GM10266 (cell line): ENCODE measurements at regions not wholly inside any gene's neighbourhood (a gene's known extent, or its start where the extent isn't known, plus 50 kb on each side); places are given as distances from the start of the nearest gene placed in this dataset.

Experiments used
- DNase-seq: peaks from one replicate; pipeline ENCODE4 v3.0.0; 2012; ENCODE audit errors: extremely low spot score
- TF ChIP-seq, protein P1 (sequence below): IDR thresholded peaks from 2 replicates; pipeline ENCODE4 v1.5.1; 2012; ENCODE audit warnings: mild to moderate bottlenecking, low read depth; ENCODE audit not compliant: control insufficient read depth, insufficient read depth; ENCODE audit errors: missing control alignments

DNA sequence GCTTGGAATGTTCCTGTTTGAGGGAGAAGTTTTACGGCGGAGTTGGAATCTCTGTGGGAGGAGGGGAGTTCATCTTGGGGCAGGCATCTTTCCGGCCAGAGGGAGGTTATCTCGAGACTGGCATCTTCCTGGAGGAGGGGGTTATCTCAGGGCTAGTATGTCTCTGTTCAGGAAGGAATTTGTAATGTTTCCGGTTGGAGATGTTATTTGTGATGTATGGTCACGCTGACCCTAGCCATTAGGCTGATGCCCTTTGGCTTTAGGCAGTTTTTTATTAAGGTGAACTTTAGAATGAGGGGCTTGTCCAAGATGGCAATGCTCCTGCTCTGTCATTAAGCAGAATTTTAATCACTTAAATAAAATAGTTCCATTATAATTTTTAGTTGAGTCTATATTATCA, 449.7 kb downstream of the PCDH10 start:
- TF ChIP-seq, protein P1, sequence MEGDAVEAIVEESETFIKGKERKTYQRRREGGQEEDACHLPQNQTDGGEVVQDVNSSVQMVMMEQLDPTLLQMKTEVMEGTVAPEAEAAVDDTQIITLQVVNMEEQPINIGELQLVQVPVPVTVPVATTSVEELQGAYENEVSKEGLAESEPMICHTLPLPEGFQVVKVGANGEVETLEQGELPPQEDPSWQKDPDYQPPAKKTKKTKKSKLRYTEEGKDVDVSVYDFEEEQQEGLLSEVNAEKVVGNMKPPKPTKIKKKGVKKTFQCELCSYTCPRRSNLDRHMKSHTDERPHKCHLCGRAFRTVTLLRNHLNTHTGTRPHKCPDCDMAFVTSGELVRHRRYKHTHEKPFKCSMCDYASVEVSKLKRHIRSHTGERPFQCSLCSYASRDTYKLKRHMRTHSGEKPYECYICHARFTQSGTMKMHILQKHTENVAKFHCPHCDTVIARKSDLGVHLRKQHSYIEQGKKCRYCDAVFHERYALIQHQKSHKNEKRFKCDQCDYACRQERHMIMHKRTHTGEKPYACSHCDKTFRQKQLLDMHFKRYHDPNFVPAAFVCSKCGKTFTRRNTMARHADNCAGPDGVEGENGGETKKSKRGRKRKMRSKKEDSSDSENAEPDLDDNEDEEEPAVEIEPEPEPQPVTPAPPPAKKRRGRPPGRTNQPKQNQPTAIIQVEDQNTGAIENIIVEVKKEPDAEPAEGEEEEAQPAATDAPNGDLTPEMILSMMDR: no peak

GRCh38 chr4:133597251-133597650, 448.2 kb downstream of the PCDH10 start:
- DNase-seq: no peak

More for the DNA sequence above, 449.7 kb downstream of the PCDH10 start:
- no peak for DNase-seq

DNA sequence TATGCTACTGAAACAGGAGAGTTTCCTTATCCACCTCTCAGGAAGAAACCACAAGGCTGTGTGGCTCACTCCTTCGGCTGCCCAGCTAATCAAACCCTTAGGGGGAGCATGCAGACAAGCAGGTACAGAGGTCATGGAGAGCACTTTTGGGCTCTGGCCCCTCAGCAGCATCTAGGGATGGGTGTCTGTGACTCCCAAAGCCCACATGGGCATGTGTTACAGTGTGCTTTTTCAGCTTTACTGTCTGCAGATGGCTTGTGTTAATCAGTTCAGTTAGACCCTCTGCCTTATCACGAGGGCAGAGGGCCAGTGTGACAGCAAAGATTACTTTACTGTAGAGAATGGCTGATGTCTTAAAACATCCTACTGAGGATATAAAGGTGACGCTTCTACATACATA, 447.4 kb downstream of the PCDH10 start:
- no peak for DNase-seq
- TF ChIP-seq, protein P1: no peak

More at GRCh38 chr4:133597251-133597650, 448.2 kb downstream of the PCDH10 start:
- TF ChIP-seq, protein P1: no peak

DNA sequence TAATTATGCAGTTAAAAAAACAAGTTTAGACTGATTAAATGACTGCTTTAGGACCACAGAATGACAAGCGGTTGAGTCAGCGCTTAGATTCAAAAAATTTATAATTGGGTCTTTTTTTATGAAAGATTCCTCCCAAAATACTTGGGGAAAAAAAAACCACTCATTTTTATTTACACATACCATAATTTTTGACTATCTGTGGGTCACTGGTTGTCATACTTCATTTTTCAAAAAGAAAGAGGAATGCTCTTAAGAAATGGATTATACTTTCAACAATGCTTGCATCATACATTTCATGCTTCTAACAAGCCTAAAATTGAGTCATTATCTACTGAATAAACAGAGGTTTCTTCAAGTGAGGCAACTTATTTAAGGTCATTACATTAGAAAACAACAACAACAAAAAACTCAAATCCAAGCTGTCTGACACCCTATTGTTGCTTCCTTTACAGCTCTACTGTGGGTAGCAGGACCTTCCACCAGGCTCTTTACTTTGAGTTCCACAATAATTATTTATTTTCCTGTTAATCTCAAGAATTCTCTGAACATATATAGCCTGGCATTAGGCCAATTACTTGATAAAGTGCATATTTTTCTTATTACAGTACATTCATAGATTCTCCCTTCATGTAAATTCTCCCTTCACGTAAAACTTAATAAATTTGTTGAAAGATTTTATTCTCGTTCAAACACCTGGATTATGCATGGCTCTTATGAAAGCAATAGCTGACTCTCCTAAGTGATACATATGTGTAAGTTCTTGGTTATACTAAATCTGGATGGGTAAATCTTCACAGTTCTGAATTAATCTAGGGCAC, 445.5 kb downstream of the PCDH10 start:
- TF ChIP-seq, protein P1: no peak
- no peak for DNase-seq

DNA sequence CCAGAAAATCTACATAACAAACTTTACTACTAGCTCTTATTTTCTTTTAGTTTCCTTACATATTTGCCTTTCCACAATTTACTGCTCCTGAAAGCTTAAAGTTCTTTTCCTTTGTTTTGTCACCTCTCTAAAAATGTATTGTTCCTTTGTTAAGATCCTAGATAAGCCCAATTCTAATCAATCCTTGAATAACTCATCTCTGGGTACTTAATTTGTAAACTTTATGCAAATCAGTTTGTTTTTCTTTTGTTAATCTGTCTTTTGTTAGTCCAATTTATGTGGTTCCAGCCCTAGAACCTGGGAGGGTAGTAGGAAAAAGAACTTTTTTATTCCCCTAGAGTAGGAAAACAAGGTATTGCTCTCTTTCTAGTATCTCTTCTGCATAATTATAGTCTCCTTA, 444.7 kb downstream of the PCDH10 start:
- no peak for DNase-seq
- TF ChIP-seq, protein P1: no peak

DNA sequence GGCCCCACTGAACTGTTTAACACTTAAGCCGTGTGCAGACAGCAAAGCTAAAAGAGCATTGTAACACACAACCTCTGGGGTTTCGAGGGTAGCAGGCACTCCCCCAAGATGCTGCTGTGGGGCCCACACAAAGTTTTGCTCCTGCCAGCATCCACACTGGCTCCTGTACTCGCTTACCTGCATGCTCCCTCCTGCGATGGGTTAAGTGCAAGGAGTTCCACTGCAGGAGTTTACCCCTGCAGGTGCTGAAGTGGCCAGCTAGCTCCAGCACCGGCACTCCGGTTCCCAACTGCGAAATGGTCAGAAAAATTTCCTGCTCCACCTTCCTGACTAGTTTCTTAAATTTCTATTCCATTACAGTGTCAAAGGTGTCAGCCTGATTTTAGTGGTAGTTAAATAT, 443.5 kb downstream of the PCDH10 start:
- DNase-seq: no peak
- TF ChIP-seq, protein P1: no peak

DNA sequence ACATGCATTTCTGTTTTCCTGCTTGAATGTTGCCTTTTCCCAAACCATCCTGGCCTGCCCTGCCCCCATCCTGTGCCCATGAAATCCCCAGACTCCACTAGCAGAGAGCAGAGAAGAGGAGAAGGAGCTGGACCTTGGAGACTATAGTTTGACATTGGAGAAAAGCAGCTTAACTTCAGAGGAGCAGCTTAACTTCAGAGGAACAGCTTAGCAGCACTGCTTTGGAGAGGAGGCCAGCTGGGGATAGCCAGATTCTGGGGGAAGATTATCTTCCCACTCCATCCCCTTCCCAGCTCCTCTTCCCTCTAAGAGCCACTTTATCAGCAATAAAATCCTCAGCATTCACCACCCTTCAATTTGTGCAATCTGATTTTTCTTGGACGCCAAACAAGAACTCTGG, 443.0 kb downstream of the PCDH10 start:
- no peak for DNase-seq
- TF ChIP-seq, protein P1: no peak
